ENCODE measurements at regions not wholly inside any gene's neighbourhood (a gene's known extent, or its start where the extent isn't known, plus 50 kb on each side); places are given as distances from the start of the nearest gene placed in this dataset.
"Not testable (repeated sequence)": the region's sequence is repeated elsewhere in the genome, so short reads cannot be mapped to it uniquely, and the experiment has no call there.

DNA sequence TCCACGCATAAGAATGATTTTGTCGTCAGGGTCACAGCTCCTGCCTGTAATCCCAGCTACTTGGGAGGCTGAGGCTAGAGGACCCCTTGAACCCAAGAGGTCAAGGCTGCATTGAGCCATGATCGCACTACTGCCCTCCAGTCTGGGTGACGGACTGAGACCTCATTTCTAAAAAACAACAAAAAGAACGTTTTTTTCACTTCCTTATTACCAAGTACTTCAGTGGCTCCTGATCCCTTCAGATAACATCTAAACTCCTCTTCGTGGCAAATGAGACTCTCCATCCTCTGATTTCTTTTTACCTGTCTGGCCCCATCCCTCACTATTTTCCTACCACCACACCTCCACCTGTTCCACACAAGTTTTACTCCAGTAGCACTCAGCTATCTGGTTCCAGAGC lies 105.4 kb upstream of the TLK1 start:
- no peak overlapping the region for H3K27ac ChIP-seq (replicated peaks; ENCODE audit: low read length)
- no peak overlapping the region for H2BK12ac ChIP-seq (ENCODE audit: low read length)
- no peak overlapping the region for H3K9ac ChIP-seq (ENCODE audit: low read depth, low read length, poor library complexity)
- H3K9me3 ChIP-seq (replicated peaks in 1 of 2; ENCODE audit: control insufficient read depth in 2 of 2, insufficient read depth in 1 of 2, low read depth in 1 of 2, low read length in 2 of 2): no peaks in the 10 kb centered on the region
- DNase-seq (ENCODE audit: low spot score): no peak
- no CpG with 5 or more reads among the region's 6 CpGs for WGBS, 2 donors (ENCODE audit: extremely low coverage in 2 of 2, insufficient read length in 2 of 2, insufficient replicate concordance in 1 of 2)
- no peak overlapping the region for H3K23ac ChIP-seq (ENCODE audit: low read depth, low read length, poor library complexity)
- H3K18ac ChIP-seq (ENCODE audit: low read length): no peak overlapping the region
- H3K4ac ChIP-seq (ENCODE audit: low read length): no peak overlapping the region
- H2BK120ac ChIP-seq (ENCODE audit: low read depth, low read length): no peak overlapping the region
- no peak overlapping the region for H2AK5ac ChIP-seq (ENCODE audit: low read depth, low read length)
- no peak overlapping the region for H2BK15ac ChIP-seq (ENCODE audit: low read length)
- H2AFZ ChIP-seq (ENCODE audit: low read length): no peak overlapping the region
- H4K8ac ChIP-seq (ENCODE audit: low read depth, low read length): no peak overlapping the region
- no peaks in the 10 kb centered on the region for H3K36me3 ChIP-seq (replicated peaks in 1 of 2; ENCODE audit: control insufficient read depth in 2 of 2, insufficient read depth in 2 of 2, low read length in 2 of 2)
- no peak overlapping the region for H3K4me3 ChIP-seq (ENCODE audit: low read length in 2 of 2)
- no peaks in the 10 kb centered on the region for H3K79me1 ChIP-seq (ENCODE audit: low read depth, low read length)
- H2BK5ac ChIP-seq (ENCODE audit: low read length): no peak overlapping the region
- H3K4me1 ChIP-seq (ENCODE audit: control insufficient read depth in 2 of 2, insufficient read depth in 1 of 2, low read depth in 1 of 2, low read length in 2 of 2): peaks cover 9 to 11% of the 10 kb centered on the region in 2 donors
- no peak overlapping the region for H3K14ac ChIP-seq (ENCODE audit: low read length)
- H3K4me2 ChIP-seq (ENCODE audit: insufficient read depth, low read length, poor library complexity, severe bottlenecking): no peak overlapping the region
- no peak overlapping the region for H4K91ac ChIP-seq (ENCODE audit: low read depth, low read length, poor library complexity)
- H3K27me3 ChIP-seq (ENCODE audit: control insufficient read depth in 3 of 3, insufficient read depth in 3 of 3, low read depth in 1 of 3, low read length in 3 of 3): peaks cover 0 to 4% (median 2%) of the 10 kb centered on the region in 3 experiments

DNA sequence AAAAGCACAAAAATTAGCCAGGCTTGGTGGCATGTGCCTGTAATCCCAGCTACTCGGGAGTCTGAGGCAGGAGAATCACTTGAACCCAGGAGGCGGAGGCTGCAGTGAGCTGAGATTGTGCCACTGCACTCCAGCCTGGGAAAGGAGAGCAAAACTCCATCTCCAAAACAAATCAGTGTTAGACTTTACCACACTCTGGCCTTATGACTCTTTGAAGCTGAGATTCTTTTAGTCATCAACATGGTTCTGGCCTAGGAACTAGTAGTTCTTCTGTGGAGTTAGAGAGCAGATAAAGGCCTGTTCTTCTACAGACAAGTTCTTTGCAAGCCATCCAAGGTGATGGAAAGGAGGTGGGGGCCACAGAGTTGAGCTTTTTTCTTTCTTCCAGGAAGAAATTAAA lies 100.8 kb upstream of the TLK1 start:
- not testable (repeated sequence) for H3K23ac ChIP-seq (ENCODE audit: low read depth, low read length, poor library complexity); H4K91ac ChIP-seq (ENCODE audit: low read depth, low read length, poor library complexity); H3K4me2 ChIP-seq (ENCODE audit: insufficient read depth, low read length, poor library complexity, severe bottlenecking); H3K36me3 ChIP-seq (replicated peaks in 1 of 2; ENCODE audit: control insufficient read depth in 2 of 2, insufficient read depth in 2 of 2, low read length in 2 of 2); H3K79me1 ChIP-seq (ENCODE audit: low read depth, low read length); H3K4me1 ChIP-seq (ENCODE audit: control insufficient read depth in 2 of 2, insufficient read depth in 1 of 2, low read depth in 1 of 2, low read length in 2 of 2); H2AK5ac ChIP-seq (ENCODE audit: low read depth, low read length); H3K4me3 ChIP-seq (ENCODE audit: low read length in 2 of 2); H3K27ac ChIP-seq (replicated peaks; ENCODE audit: low read length); DNase-seq (ENCODE audit: low spot score); H3K4ac ChIP-seq (ENCODE audit: low read length); H3K18ac ChIP-seq (ENCODE audit: low read length); H4K8ac ChIP-seq (ENCODE audit: low read depth, low read length); H2BK12ac ChIP-seq (ENCODE audit: low read length); H3K14ac ChIP-seq (ENCODE audit: low read length); H3K9ac ChIP-seq (ENCODE audit: low read depth, low read length, poor library complexity); H2BK15ac ChIP-seq (ENCODE audit: low read length); H3K9me3 ChIP-seq (replicated peaks in 1 of 2; ENCODE audit: control insufficient read depth in 2 of 2, insufficient read depth in 1 of 2, low read depth in 1 of 2, low read length in 2 of 2); H3K27me3 ChIP-seq (ENCODE audit: control insufficient read depth in 3 of 3, insufficient read depth in 3 of 3, low read depth in 1 of 3, low read length in 3 of 3); H2BK120ac ChIP-seq (ENCODE audit: low read depth, low read length); H2BK5ac ChIP-seq (ENCODE audit: low read length)
- WGBS, 2 donors (ENCODE audit: extremely low coverage in 2 of 2, insufficient read length in 2 of 2, insufficient replicate concordance in 1 of 2): no CpG with 5 or more reads among the region's 2 CpGs
- peak overlapping the region; percentile 23 for H2AFZ ChIP-seq (ENCODE audit: low read length)

DNA sequence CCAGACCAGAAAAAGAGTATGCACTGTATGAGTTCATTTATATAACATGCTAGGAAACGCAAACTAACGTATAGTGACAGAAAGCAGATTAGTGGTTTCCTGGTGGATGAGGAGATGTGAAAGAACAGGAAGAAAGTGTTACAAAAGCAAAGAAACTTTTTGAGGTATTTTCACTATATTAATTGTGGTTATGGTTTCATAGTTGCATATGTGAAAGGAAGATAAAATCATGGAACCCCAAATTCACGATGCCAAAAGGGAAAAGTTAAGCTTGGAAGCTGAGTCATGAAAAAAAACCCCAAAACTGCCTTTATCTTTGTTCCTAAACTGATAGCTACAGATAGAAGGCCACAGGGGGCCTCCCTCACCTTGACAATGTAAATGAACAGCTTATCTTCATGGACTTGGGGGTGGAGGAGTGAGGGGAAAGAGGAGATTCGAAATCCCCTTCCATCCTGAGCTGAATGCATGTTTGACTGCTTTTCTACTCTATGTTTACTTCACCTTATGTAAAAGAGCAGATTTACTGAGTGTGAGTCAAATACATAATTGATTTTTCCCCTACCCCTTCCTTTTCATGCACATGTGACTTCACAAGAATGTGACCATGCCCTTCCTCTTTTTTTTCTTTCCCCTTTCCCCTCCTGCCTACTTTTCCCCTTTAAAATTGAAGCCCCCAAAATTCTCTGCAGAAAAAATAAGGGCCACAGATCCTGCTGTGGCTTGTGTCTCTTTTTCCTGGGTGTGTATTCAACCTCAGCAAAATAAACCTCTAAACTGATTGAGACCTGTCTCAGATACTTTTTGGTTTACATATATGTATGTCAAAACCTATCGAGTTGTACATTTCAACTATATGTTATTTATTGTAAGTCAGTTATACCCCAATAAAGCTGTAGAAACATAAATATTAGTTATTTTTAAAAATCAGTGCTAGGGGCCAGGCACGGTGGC lies 100.1 kb upstream of the TLK1 start:
- Histone ChIP-seq H3K18ac (ENCODE audit: low read length) (no peak overlapping the region), H2BK12ac (ENCODE audit: low read length) (no peak overlapping the region), H3K4ac (ENCODE audit: low read length) (no peak overlapping the region), H3K4me3 (ENCODE audit: low read length in 2 of 2) (no peak overlapping the region), H3K9ac (ENCODE audit: low read depth, low read length, poor library complexity) (no peak overlapping the region), H3K4me2 (ENCODE audit: insufficient read depth, low read length, poor library complexity, severe bottlenecking) (no peak overlapping the region), H3K36me3 (replicated peaks in 1 of 2; ENCODE audit: control insufficient read depth in 2 of 2, insufficient read depth in 2 of 2, low read length in 2 of 2) (no peaks in the 10 kb centered on the region), H3K27ac (replicated peaks; ENCODE audit: low read length) (no peak overlapping the region), H3K79me1 (ENCODE audit: low read depth, low read length) (no peaks in the 10 kb centered on the region), H2BK15ac (ENCODE audit: low read length) (no peak overlapping the region), H3K27me3 (ENCODE audit: control insufficient read depth in 3 of 3, insufficient read depth in 3 of 3, low read depth in 1 of 3, low read length in 3 of 3) (no peaks in the 10 kb centered on the region), H3K23ac (ENCODE audit: low read depth, low read length, poor library complexity) (no peak overlapping the region), H2BK5ac (ENCODE audit: low read length) (no peak overlapping the region), H3K4me1 (ENCODE audit: control insufficient read depth in 2 of 2, insufficient read depth in 1 of 2, low read depth in 1 of 2, low read length in 2 of 2) (peaks cover 2 to 5% of the 10 kb centered on the region in 2 donors), H2BK120ac (ENCODE audit: low read depth, low read length) (no peak overlapping the region), H3K14ac (ENCODE audit: low read length) (no peak overlapping the region), H4K91ac (ENCODE audit: low read depth, low read length, poor library complexity) (no peak overlapping the region), H2AFZ (ENCODE audit: low read length) (no peak overlapping the region), H3K9me3 (replicated peaks in 1 of 2; ENCODE audit: control insufficient read depth in 2 of 2, insufficient read depth in 1 of 2, low read depth in 1 of 2, low read length in 2 of 2) (no peaks in the 10 kb centered on the region), H2AK5ac (ENCODE audit: low read depth, low read length) (no peak overlapping the region), H4K8ac (ENCODE audit: low read depth, low read length) (no peak overlapping the region)
- WGBS, 2 donors (ENCODE audit: extremely low coverage in 2 of 2, insufficient read length in 2 of 2, insufficient replicate concordance in 1 of 2): no CpG with 5 or more reads among the region's 6 CpGs
- DNase-seq (ENCODE audit: low spot score): no peak

DNA sequence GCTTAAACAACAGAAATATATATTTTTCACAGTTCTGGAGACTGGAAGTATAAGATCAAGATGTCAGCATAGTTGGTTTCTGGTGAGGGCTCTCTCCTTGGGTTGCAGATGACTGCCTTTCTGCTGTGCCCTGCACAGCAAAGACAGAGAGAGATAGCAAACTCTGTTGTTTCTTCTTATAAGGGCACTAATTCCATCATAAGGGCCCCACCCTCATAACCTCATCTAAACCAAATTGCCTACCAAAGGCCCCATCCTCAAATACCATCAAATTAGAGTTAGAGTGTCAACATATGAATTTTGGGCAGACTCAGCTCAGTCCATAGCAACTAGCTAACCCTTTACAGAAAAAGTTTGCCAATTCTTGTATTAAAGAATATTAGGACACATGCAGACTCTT lies 94.0 kb upstream of the TLK1 start:
- Histone ChIP-seq H2AFZ (ENCODE audit: low read length) (no peak overlapping the region), H4K91ac (ENCODE audit: low read depth, low read length, poor library complexity) (no peak overlapping the region), H2BK120ac (ENCODE audit: low read depth, low read length) (no peak overlapping the region), H3K23ac (ENCODE audit: low read depth, low read length, poor library complexity) (no peak overlapping the region), H4K8ac (ENCODE audit: low read depth, low read length) (no peak overlapping the region), H3K4me2 (ENCODE audit: insufficient read depth, low read length, poor library complexity, severe bottlenecking) (no peak overlapping the region), H3K4me1 (ENCODE audit: control insufficient read depth in 2 of 2, insufficient read depth in 1 of 2, low read depth in 1 of 2, low read length in 2 of 2) (no peaks in the 10 kb centered on the region), H3K27me3 (ENCODE audit: control insufficient read depth in 3 of 3, insufficient read depth in 3 of 3, low read depth in 1 of 3, low read length in 3 of 3) (peaks cover 0 to 5% (median 0%) of the 10 kb centered on the region in 3 experiments), H3K79me1 (ENCODE audit: low read depth, low read length) (no peaks in the 10 kb centered on the region), H3K9me3 (replicated peaks in 1 of 2; ENCODE audit: control insufficient read depth in 2 of 2, insufficient read depth in 1 of 2, low read depth in 1 of 2, low read length in 2 of 2) (peaks cover 0 to 5% of the 10 kb centered on the region in 2 donors), H3K36me3 (replicated peaks in 1 of 2; ENCODE audit: control insufficient read depth in 2 of 2, insufficient read depth in 2 of 2, low read length in 2 of 2) (no peaks in the 10 kb centered on the region), H3K18ac (ENCODE audit: low read length) (no peak overlapping the region), H2BK12ac (ENCODE audit: low read length) (no peak overlapping the region), H3K4me3 (ENCODE audit: low read length in 2 of 2) (no peak overlapping the region), H2BK5ac (ENCODE audit: low read length) (no peak overlapping the region), H2BK15ac (ENCODE audit: low read length) (no peak overlapping the region), H3K4ac (ENCODE audit: low read length) (no peak overlapping the region), H2AK5ac (ENCODE audit: low read depth, low read length) (no peak overlapping the region), H3K9ac (ENCODE audit: low read depth, low read length, poor library complexity) (no peak overlapping the region), H3K14ac (ENCODE audit: low read length) (no peak overlapping the region), H3K27ac (replicated peaks; ENCODE audit: low read length) (no peak overlapping the region)
- DNase-seq (ENCODE audit: low spot score): no peak

Data from neuronal stem cell (in vitro differentiated cells).